Suprapubic skin (tissue), 4 donors: ENCODE measurements at regions not wholly inside any gene's neighbourhood (a gene's known extent, or its start where the extent isn't known, plus 50 kb on each side); places are given as distances from the start of the nearest gene placed in this dataset.

Experiments used
- CTCF ChIP-seq, 2 donors: fragments of 200-600 bp in 1 of 2; fragments of 450-650 bp in 1 of 2; sonication (generic) in 1 of 2; IDR thresholded peaks; one replicate each; pipeline ENCODE4 v1.5.1; 2016 to 2019; ENCODE audit warnings: antibody characterized with exemption in 2 of 2, mild to moderate bottlenecking in 1 of 2, moderate library complexity in 1 of 2
- POLR2A ChIP-seq, 2 donors: fragments of 450-650 bp; IDR thresholded peaks; one replicate each; pipeline ENCODE4 v1.6.1; 2017; ENCODE audit warnings: antibody characterized with exemption in 2 of 2, mild to moderate bottlenecking in 2 of 2, moderate library complexity in 2 of 2
- POLR2AphosphoS5 ChIP-seq, 3 donors: sonication (generic); formaldehyde crosslinking; IDR thresholded peaks; one replicate each; pipeline ENCODE4 v1.6.1; 2017; ENCODE audit warnings: antibody characterized with exemption in 3 of 3

DNA sequence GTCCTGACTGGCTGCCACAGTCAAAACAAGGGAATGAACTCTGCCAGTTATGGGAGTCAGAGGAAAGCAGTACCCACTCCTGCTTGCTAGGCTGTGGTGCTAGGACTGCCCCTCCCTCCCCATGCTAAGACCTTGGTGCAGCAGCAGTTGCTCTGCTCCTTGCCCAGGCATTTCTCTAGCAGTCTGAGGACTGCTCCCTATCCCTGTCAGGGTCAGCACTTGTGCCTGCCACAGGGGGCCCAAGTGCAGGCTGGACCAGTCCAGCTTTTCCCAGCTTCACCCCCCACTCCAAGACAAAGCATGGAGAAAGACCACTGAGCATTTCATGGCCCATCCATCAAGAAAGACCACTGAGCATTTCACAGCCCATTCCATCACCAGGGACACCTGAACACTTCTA is 305.8 kb upstream of the CLEC14A start:
- TF ChIP-seq POLR2AphosphoS5 (IDR thresholded peaks at IDR 0.05) (no peak), CTCF (IDR thresholded peaks at IDR 0.05) (no peak), POLR2A (IDR thresholded peaks at IDR 0.05) (no peak)
